ENCODE measurements at regions not wholly inside any gene's neighbourhood (a gene's known extent, or its start where the extent isn't known, plus 50 kb on each side); places are given as distances from the start of the nearest gene placed in this dataset.
"Not testable (repeated sequence)": the region's sequence is repeated elsewhere in the genome, so short reads cannot be mapped to it uniquely, and the experiment has no call there.

- no peaks in the 10 kb centered on the region for H3K4me1 Mint-ChIP-seq
- no peaks in the 10 kb centered on the region for H3K27me3 Mint-ChIP-seq
- ATAC-seq (no peak), DNase-seq (no peak)
- no peak overlapping the region for H3K27ac Mint-ChIP-seq
- no peaks in the 10 kb centered on the region for H3K9me3 Mint-ChIP-seq
- no peak overlapping the region for H3K4me3 Mint-ChIP-seq
Observed at GRCh38 chr9:39587844-39588499, 232.5 kb downstream of the SPATA31A1 start.

DNA sequence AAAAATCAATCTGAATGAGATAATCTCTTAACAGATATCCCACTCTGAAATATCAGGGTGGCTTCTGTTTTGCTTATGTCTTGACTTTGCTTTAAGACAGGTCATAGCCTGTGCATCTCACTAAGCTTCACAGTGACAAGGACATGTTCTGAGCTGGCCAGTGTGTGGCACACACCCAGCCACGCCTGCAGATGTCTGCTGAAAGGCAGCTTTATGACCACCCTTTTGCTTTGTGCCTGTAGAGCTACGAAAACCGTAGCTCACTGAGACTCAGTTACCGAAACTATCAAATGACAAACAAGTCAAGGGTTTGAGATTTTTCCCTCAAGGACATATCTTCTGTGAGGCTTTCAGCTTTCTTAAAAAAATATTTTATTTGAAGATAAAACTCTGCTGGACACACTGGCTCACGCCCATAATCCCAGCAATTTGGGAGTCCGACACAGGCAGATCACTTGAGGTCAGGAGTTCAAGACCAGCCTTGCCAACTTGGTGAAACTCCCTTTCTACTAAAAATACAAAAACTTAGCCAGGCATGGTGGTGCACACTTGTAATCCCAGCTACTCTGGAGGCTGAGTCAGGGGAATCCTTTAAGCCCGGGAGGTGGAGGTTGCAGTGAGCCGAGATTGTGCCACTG lies 233.2 kb downstream of the SPATA31A1 start:
- Mint-ChIP-seq H3K4me1 (no peaks in the 10 kb centered on the region), H3K27ac (no peak overlapping the region), H3K27me3 (no peaks in the 10 kb centered on the region), H3K9me3 (no peaks in the 10 kb centered on the region), H3K4me3 (no peak overlapping the region)
- ATAC-seq, result peak; percentile 20
- no peak for DNase-seq

- not testable (repeated sequence) for H3K27me3 Mint-ChIP-seq, ATAC-seq, DNase-seq, H3K4me1 Mint-ChIP-seq, H3K27ac Mint-ChIP-seq, H3K9me3 Mint-ChIP-seq, H3K4me3 Mint-ChIP-seq
Observed at GRCh38 chr9:39604089-39604488, 248.6 kb downstream of the SPATA31A1 start.

DNA sequence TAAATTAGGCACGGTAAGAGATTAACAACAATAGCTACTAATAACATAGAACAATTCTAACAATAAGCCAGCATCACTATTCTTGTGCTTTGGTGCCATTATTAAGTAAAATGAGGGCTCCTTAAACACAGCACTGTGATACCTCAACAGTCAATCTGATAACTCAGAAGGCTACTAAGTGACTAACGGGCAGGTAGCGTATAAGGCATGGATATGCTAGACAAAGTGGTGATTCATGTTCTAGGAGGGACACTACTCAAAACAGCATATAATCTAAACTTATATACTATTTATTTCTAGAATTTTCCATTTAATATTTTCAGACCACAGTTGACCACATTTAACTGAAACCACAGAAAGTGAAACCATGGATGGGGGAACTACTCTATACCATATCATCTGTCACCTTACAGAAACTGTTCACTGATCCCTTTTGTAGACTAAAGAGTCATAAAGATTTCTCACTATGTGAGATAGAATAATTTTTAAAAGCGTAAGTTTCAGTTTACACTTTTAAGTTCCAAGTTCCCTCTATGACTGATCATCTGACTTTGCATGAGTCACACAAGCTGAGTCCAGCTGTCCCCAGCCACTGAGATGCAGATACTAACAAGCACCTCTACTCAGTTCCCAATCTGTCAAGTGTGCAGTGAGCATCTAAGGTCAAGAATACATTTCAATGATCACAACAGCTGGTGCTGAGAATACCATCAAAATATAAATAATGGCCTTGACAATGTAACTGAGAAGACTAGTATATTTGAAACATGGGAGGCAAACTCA lies 256.2 kb downstream of the SPATA31A1 start:
- H3K9me3 Mint-ChIP-seq, H3K4me3 Mint-ChIP-seq, DNase-seq, H3K27me3 Mint-ChIP-seq, H3K27ac Mint-ChIP-seq, H3K4me1 Mint-ChIP-seq: not testable (repeated sequence)
- ATAC-seq, result peak; percentile 74

DNA sequence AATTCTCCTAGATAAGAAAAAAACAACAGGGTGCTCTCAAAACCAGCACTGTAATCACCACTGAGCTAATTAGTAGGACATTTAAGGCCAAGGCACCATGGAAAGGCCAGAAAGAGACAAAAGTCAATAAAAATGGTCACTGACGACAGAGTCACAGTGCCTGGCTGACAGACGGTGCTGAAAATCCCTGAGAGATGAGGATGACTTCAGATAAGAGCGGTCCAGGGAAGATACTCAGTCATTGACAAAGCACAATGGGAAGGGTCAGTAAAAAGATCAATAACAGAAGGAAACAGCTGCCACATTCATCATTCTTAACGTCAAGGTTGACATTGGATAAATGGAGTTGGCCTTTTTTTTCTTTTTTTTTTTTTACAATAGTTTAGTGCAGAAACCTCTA lies 261.0 kb downstream of the SPATA31A1 start:
- not testable (repeated sequence) for H3K4me1 Mint-ChIP-seq, H3K27ac Mint-ChIP-seq, H3K9me3 Mint-ChIP-seq, ATAC-seq, H3K4me3 Mint-ChIP-seq, DNase-seq, H3K27me3 Mint-ChIP-seq

- DNase-seq, H3K4me3 Mint-ChIP-seq, H3K27me3 Mint-ChIP-seq, H3K4me1 Mint-ChIP-seq, ATAC-seq, H3K27ac Mint-ChIP-seq, H3K9me3 Mint-ChIP-seq: not testable (repeated sequence)
Observed at GRCh38 chr9:39624048-39624447, 268.6 kb downstream of the SPATA31A1 start.

DNA sequence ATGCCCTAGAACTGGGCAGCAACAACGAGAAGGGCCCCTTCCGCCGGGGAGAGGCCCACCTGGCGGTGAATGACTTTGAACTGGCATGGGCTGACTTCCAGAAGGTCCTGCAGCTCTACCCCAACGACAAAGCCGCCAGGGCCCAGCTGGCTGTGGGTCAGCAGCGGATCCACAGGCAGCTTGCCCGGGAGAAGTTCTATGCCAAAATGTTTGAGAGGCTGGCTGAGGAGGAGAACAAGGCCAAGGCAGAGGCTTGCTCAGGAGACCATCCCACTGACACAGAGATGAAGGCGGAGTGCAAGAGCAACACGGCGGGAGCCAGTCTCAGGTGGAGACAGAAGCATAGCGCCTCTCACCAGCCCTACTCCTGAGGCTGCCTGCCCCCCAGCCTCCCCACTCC lies 276.6 kb downstream of the SPATA31A1 start:
- H3K4me3 Mint-ChIP-seq, H3K27me3 Mint-ChIP-seq, H3K27ac Mint-ChIP-seq, ATAC-seq, H3K4me1 Mint-ChIP-seq, DNase-seq, H3K9me3 Mint-ChIP-seq: not testable (repeated sequence)

DNA sequence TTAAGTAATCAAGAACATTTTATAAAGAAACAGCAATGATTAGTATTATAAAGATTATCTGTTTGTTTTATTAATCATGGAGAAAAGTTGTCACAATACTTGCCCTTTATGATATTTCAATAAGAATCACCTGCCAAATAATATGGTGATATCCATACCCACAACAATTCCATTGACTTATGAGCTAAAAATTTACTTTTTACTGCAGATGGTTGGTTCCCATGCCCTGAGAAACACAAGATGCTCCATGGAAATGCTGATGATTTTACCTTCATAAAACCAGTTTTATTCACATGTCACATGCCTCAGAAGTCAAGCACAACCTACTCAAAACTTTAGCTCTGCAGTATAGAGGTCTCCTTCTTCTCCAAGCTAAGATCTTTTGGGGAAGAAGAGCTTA lies 293.6 kb downstream of the SPATA31A1 start:
- ATAC-seq, H3K9me3 Mint-ChIP-seq, H3K4me3 Mint-ChIP-seq, H3K27me3 Mint-ChIP-seq, H3K4me1 Mint-ChIP-seq, DNase-seq, H3K27ac Mint-ChIP-seq: not testable (repeated sequence)

- DNase-seq, H3K27me3 Mint-ChIP-seq, H3K9me3 Mint-ChIP-seq, ATAC-seq, H3K4me1 Mint-ChIP-seq, H3K27ac Mint-ChIP-seq, H3K4me3 Mint-ChIP-seq: not testable (repeated sequence)
Observed at GRCh38 chr9:39656960-39657603, 301.6 kb downstream of the SPATA31A1 start.

GRCh38 chr9:39663020-39663419 lies 307.6 kb downstream of the SPATA31A1 start:
- not testable (repeated sequence) for H3K4me1 Mint-ChIP-seq, H3K4me3 Mint-ChIP-seq, H3K27ac Mint-ChIP-seq, H3K27me3 Mint-ChIP-seq, DNase-seq, ATAC-seq, H3K9me3 Mint-ChIP-seq

- H3K9me3 Mint-ChIP-seq, H3K27ac Mint-ChIP-seq, ATAC-seq, H3K4me3 Mint-ChIP-seq, H3K4me1 Mint-ChIP-seq, DNase-seq, H3K27me3 Mint-ChIP-seq: not testable (repeated sequence)
Observed at GRCh38 chr9:39663713-39664112, 308.2 kb downstream of the SPATA31A1 start.

DNA sequence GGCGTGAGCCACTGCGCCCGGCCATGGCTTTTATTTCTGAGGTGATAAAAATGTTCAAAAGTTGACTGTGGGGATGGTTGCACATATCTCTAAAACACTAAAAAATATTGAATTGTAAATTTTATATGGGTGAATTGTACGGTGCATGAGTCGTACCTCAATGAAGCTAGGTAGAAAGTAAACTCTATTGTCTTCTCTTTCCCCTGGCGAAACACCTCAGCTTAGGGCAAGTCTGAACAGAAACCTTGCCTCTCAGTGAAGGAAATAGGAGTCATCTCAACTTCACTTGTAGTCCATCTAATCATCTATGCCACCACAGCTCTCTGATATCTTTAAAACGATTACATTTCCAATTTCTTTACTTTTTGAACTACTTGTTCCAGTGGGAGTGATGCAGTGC lies 309.6 kb downstream of the SPATA31A1 start:
- H3K4me1 Mint-ChIP-seq, H3K4me3 Mint-ChIP-seq, H3K27me3 Mint-ChIP-seq, H3K27ac Mint-ChIP-seq, H3K9me3 Mint-ChIP-seq, ATAC-seq, DNase-seq: not testable (repeated sequence)

DNA sequence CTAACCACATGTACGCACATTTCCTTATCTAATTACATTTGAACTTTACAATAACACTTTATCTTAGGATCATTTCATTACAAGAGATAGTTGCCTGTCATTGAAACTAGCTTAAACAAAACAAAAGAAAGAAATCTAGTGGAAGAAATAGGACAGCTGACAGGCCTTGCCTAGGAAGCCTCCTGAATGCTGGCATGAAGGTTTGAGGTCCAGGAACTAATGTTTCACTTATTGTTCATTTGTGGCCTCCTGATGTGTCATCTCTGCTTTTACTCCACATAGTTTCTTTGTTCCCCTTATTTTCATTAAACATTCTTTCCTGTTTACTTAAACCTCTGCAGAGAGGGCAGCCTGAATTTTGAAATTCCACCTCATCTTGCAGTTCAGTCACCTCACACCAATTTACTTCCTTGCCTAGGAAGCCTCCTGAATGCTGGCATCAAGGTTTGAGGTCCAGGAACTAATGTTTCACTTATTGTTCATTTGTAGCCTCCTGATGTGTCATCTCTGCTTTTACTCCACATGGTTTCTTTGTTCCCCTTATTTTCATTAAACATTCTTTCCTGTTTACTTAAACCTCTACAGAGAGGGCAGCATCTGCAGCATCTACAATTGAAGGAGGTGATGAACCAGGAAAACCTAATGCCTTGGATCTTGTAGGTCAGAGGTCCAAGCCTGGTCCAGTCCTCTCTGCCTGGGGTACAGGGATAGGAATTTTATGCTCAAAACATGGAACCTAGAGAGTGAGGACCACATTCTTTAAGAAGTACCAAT lies 319.2 kb downstream of the SPATA31A1 start:
- H3K4me1 Mint-ChIP-seq, result not testable (repeated sequence)

DNA sequence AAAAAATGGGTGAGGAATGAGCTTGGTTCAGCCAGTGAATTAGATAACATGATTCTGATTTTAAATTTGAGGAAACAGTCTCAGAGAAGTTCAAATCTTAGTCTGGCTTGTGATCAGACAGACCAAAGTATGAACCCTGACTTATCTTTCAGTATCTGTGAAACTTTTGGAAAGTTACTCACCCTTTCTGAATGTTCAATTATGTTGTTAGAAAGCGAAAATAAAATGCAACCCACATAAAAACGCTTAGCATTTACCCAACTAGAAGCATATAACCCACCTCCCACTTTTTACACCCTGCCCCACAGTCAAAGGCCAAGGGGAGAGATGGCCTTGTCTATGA lies 319.7 kb downstream of the SPATA31A1 start:
- not testable (repeated sequence) for H3K27me3 Mint-ChIP-seq, H3K27ac Mint-ChIP-seq, H3K9me3 Mint-ChIP-seq, H3K4me3 Mint-ChIP-seq, DNase-seq, ATAC-seq, H3K4me1 Mint-ChIP-seq

More for the DNA sequence above, 319.2 kb downstream of the SPATA31A1 start:
- DNase-seq, H3K9me3 Mint-ChIP-seq, H3K27ac Mint-ChIP-seq, ATAC-seq, H3K27me3 Mint-ChIP-seq, H3K4me3 Mint-ChIP-seq: not testable (repeated sequence)

DNA sequence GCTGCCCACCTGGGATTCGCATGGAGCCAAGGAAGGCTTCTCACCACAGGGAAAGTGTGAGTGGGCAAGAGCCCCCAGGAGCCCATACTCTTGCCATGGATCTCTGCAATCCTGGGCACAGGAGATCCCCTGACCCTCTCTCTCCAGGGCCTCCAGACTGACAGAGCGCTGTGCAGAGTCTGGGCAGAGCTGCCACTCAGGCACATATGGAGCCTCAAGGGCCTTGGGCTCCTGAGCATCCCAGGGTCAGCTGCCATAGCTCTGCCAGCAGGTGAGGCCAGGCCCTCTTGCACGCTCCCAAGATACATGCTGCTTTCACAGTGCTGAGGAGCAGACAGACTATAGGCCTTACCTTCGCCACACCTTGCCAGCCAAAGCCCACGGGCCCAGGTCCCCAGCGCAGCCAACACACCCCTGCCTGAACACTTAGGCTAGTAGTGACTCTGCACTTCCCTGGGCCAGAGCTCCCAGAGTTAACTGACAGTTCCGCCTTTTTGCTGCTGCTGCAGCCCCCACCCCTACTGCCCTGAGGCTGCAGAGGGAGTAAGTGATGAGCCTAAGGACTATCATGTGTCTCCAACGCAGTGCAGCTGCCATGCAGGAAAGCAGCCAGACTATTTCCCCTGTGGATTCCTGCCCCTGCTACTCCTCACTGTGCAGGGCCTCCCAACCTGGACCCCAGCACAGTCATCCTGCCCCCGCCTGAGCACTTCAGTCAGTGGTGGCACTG lies 323.2 kb downstream of the SPATA31A1 start:
- not testable (repeated sequence) for H3K4me3 Mint-ChIP-seq, H3K4me1 Mint-ChIP-seq, H3K9me3 Mint-ChIP-seq, H3K27ac Mint-ChIP-seq, DNase-seq, H3K27me3 Mint-ChIP-seq
- peak; percentile 48 for ATAC-seq

All from stimulated activated naive CD8-positive, alpha-beta T cell treated with anti-CD3 and anti-CD28 coated beads, Interleukin-15, amount 100 ng/mL, for 72 hours (primary cell).